Endodermal cell (in vitro differentiated cells): ENCODE measurements at regions not wholly inside any gene's neighbourhood (a gene's known extent, or its start where the extent isn't known, plus 50 kb on each side); places are given as distances from the start of the nearest gene placed in this dataset.

Source experiments
- DNase-seq: peaks from one replicate; pipeline ENCODE4 v3.0.0-alpha.2; 2017
- H3K27ac ChIP-seq: 2 replicates; pipeline ENCODE4 v1.5.1; 2013; ENCODE audit warnings: mild to moderate bottlenecking, low read depth, low read length, moderate library complexity
- H3K27me3 ChIP-seq: 2 replicates; pipeline ENCODE4 v1.6.1; 2013; ENCODE audit warnings: mild to moderate bottlenecking, low read length, moderate library complexity; ENCODE audit not compliant: insufficient read depth, control insufficient read depth, poor library complexity, severe bottlenecking
- H3K36me3 ChIP-seq: 2 replicates; pipeline ENCODE4 v1.7.0; 2013; ENCODE audit warnings: mild to moderate bottlenecking, low read length, moderate library complexity; ENCODE audit not compliant: control insufficient read depth, insufficient read depth
- H3K4me1 ChIP-seq: one replicate; pipeline ENCODE4 v1.7.0; 2013; ENCODE audit warnings: low read length; ENCODE audit not compliant: control insufficient read depth, insufficient read depth
- H3K4me3 ChIP-seq: 2 replicates; pipeline ENCODE4 v1.5.1; 2013; ENCODE audit warnings: mild to moderate bottlenecking, low read length, moderate library complexity
- H3K9ac ChIP-seq: 2 replicates; pipeline ENCODE4 v1.6.1; 2013; ENCODE audit warnings: mild to moderate bottlenecking, low read length, moderate library complexity; ENCODE audit not compliant: poor library complexity, severe bottlenecking; ENCODE audit errors: extremely low read depth
- H3K9me3 ChIP-seq: 2 replicates; pipeline ENCODE4 v1.6.1; 2013; ENCODE audit warnings: mild to moderate bottlenecking, low read length, moderate library complexity; ENCODE audit not compliant: control insufficient read depth
- H3K27ac Mint-ChIP-seq: 2 replicates; pipeline ENCODE4 v1.8.0; 2020; ENCODE audit warnings: mixed read lengths
- H3K27me3 Mint-ChIP-seq: 2 replicates; pipeline ENCODE4 v1.8.0; 2021; ENCODE audit warnings: mild to moderate bottlenecking, mixed read lengths; ENCODE audit not compliant: insufficient read depth
- H3K36me3 Mint-ChIP-seq: 2 replicates; pipeline ENCODE4 v1.8.0; 2020; ENCODE audit warnings: low read depth, mixed read lengths
- H3K4me1 Mint-ChIP-seq: 2 replicates; pipeline ENCODE4 v1.8.0; 2020; ENCODE audit warnings: mixed read lengths
- H3K4me3 Mint-ChIP-seq: 2 replicates; pipeline ENCODE4 v1.8.0; 2020; ENCODE audit warnings: mild to moderate bottlenecking, moderate library complexity, mixed read lengths
- H3K9me3 Mint-ChIP-seq: 2 replicates; pipeline ENCODE4 v1.8.0; 2020; ENCODE audit warnings: mild to moderate bottlenecking, mixed read lengths
- CTCF ChIP-seq: fragments of 200-600 bp; sonication (generic); conservative IDR thresholded peaks from 2 replicates; pipeline ENCODE4 v1.5.0; 2021; ENCODE audit warnings: antibody characterized with exemption, mild to moderate bottlenecking
- WGBS, 2 experiments: methylation state at CpG; one replicate each; pipeline versions ENCODE4 v1.1.5 to v1.1.7; 2013; ENCODE audit warnings: missing lambda C conversion rate in 2 of 2, mixed read lengths in 1 of 2; ENCODE audit not compliant: insufficient coverage in 1 of 2, insufficient read length in 1 of 2; 5-methylcytosine and 5-hydroxymethylcytosine counted together

GRCh38 chr2:145258903-145259579, 739.1 kb upstream of the ZEB2 start:
- Mint-ChIP-seq H3K9me3 (no peaks in the 10 kb centered on the region), H3K4me1 (no peaks in the 10 kb centered on the region), H3K27me3 (no peaks in the 10 kb centered on the region), H3K27ac (no peak overlapping the region), H3K4me3 (no peak overlapping the region), H3K36me3 (no peaks in the 10 kb centered on the region)
- 93% methylated on average over 3 to 5 of the region's 5 CpGs for WGBS, 2 experiments
- Histone ChIP-seq H3K9me3 (no peaks in the 10 kb centered on the region), H3K27ac (no peak overlapping the region), H3K27me3 (no peaks in the 10 kb centered on the region), H3K36me3 (no peaks in the 10 kb centered on the region), H3K4me1 (no peaks in the 10 kb centered on the region), H3K9ac (no peak overlapping the region), H3K4me3 (no peak overlapping the region)
- TF ChIP-seq CTCF = no peak
- no peak for DNase-seq

- no peaks in the 10 kb centered on the region for H3K27me3 ChIP-seq
- Mint-ChIP-seq H3K9me3 (no peaks in the 10 kb centered on the region), H3K27ac (no peak overlapping the region), H3K36me3 (no peaks in the 10 kb centered on the region), H3K4me3 (no peak overlapping the region), H3K4me1 (no peaks in the 10 kb centered on the region), H3K27me3 (no peaks in the 10 kb centered on the region)
- no peaks in the 10 kb centered on the region for H3K9me3 ChIP-seq
- no peak for TF ChIP-seq CTCF
- H3K27ac ChIP-seq = no peak overlapping the region
- H3K4me1 ChIP-seq = no peaks in the 10 kb centered on the region
- DNase-seq = no peak
- H3K36me3 ChIP-seq = no peaks in the 10 kb centered on the region
- no peak overlapping the region for H3K9ac ChIP-seq
- H3K4me3 ChIP-seq = no peak overlapping the region
Observed at GRCh38 chr2:145257931-145258330, 738.0 kb upstream of the ZEB2 start.

- no peaks in the 10 kb centered on the region for H3K27me3 ChIP-seq
- no peak overlapping the region for H3K9ac ChIP-seq
- Mint-ChIP-seq H3K27ac (no peak overlapping the region), H3K4me3 (no peak overlapping the region), H3K9me3 (no peaks in the 10 kb centered on the region), H3K27me3 (no peaks in the 10 kb centered on the region), H3K4me1 (no peaks in the 10 kb centered on the region), H3K36me3 (no peaks in the 10 kb centered on the region)
- H3K36me3 ChIP-seq = no peaks in the 10 kb centered on the region
- H3K9me3 ChIP-seq = no peaks in the 10 kb centered on the region
- WGBS, 2 experiments = no CpG with 5 or more reads among the region's 1 CpG
- H3K4me3 ChIP-seq = no peak overlapping the region
- no peak for DNase-seq
- no peak for TF ChIP-seq CTCF
- no peak overlapping the region for H3K27ac ChIP-seq
- H3K4me1 ChIP-seq = no peaks in the 10 kb centered on the region
Observed at GRCh38 chr2:145256551-145256950, 736.6 kb upstream of the ZEB2 start.
